ENCODE measurements at regions not wholly inside any gene's neighbourhood (a gene's known extent, or its start where the extent isn't known, plus 50 kb on each side); places are given as distances from the start of the nearest gene placed in this dataset.

DNA sequence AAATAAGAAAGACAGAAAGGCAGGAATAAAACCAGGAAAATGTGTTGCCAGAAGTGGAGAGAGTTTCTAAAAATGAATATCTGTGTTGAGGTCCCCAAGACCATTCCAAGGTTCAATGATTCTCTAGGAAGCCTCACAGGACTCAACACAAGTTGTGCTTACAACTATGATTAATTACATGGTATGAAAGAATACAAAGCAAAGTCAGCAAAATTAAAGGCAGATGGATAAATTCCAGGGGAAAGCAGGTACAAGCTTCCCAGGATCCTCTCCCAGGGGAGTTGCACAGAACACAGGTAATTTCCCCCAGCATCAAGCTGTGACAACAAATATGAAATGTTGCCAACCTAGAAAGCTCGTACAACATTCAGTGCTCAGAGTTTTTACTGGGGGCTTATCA, 154.4 kb upstream of the HNMT start:
- Histone ChIP-seq H3K27me3 (ENCODE audit: insufficient read depth, low read depth, low read length) (no peaks in the 10 kb centered on the region), H3F3A (ENCODE audit: insufficient read depth, low read length, poor library complexity, severe bottlenecking) (no peaks in the 10 kb centered on the region), H2AFZ (ENCODE audit: low read depth, low read length) (no peak overlapping the region), H3K79me2 (replicated peaks; ENCODE audit: insufficient read depth, low read length) (no peaks in the 10 kb centered on the region), H4K20me1 (ENCODE audit: insufficient read depth) (no peaks in the 10 kb centered on the region), H3K4me2 (ENCODE audit: low read length) (no peak overlapping the region), H3K9ac (ENCODE audit: low read length) (no peak overlapping the region), H3K36me3 (ENCODE audit: insufficient read depth, low read length) (no peaks in the 10 kb centered on the region), H3K9me3 (ENCODE audit: low read length) (no peaks in the 10 kb centered on the region), H3K9me2 (ENCODE audit: insufficient read depth, low read length) (no peaks in the 10 kb centered on the region), H3K4me3 (ENCODE audit: low read length) (no peak overlapping the region), H3K27ac (ENCODE audit: low read length) (no peak overlapping the region)
- no peak for TF ChIP-seq RAD21 (conservative IDR thresholded peaks at IDR 0.05)
- TF ChIP-seq POLR2AphosphoS5 (IDR thresholded peaks at IDR 0.05) = no peak
- TF ChIP-seq EZH2 (IDR thresholded peaks at IDR 0.05; ENCODE audit: borderline replicate concordance, insufficient read depth, low read length, poor library complexity, severe bottlenecking) = no peak
- TF ChIP-seq, protein P1, sequence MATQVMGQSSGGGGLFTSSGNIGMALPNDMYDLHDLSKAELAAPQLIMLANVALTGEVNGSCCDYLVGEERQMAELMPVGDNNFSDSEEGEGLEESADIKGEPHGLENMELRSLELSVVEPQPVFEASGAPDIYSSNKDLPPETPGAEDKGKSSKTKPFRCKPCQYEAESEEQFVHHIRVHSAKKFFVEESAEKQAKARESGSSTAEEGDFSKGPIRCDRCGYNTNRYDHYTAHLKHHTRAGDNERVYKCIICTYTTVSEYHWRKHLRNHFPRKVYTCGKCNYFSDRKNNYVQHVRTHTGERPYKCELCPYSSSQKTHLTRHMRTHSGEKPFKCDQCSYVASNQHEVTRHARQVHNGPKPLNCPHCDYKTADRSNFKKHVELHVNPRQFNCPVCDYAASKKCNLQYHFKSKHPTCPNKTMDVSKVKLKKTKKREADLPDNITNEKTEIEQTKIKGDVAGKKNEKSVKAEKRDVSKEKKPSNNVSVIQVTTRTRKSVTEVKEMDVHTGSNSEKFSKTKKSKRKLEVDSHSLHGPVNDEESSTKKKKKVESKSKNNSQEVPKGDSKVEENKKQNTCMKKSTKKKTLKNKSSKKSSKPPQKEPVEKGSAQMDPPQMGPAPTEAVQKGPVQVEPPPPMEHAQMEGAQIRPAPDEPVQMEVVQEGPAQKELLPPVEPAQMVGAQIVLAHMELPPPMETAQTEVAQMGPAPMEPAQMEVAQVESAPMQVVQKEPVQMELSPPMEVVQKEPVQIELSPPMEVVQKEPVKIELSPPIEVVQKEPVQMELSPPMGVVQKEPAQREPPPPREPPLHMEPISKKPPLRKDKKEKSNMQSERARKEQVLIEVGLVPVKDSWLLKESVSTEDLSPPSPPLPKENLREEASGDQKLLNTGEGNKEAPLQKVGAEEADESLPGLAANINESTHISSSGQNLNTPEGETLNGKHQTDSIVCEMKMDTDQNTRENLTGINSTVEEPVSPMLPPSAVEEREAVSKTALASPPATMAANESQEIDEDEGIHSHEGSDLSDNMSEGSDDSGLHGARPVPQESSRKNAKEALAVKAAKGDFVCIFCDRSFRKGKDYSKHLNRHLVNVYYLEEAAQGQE (IDR thresholded peaks at IDR 0.05; ENCODE audit: borderline replicate concordance) = no peak
- TF ChIP-seq EP300 (conservative IDR thresholded peaks at IDR 0.05; ENCODE audit: poor library complexity, severe bottlenecking) = no peak
- no peak for TF ChIP-seq SMC3 (conservative IDR thresholded peaks at IDR 0.05; ENCODE audit: poor library complexity)
- TF ChIP-seq, protein P2, sequence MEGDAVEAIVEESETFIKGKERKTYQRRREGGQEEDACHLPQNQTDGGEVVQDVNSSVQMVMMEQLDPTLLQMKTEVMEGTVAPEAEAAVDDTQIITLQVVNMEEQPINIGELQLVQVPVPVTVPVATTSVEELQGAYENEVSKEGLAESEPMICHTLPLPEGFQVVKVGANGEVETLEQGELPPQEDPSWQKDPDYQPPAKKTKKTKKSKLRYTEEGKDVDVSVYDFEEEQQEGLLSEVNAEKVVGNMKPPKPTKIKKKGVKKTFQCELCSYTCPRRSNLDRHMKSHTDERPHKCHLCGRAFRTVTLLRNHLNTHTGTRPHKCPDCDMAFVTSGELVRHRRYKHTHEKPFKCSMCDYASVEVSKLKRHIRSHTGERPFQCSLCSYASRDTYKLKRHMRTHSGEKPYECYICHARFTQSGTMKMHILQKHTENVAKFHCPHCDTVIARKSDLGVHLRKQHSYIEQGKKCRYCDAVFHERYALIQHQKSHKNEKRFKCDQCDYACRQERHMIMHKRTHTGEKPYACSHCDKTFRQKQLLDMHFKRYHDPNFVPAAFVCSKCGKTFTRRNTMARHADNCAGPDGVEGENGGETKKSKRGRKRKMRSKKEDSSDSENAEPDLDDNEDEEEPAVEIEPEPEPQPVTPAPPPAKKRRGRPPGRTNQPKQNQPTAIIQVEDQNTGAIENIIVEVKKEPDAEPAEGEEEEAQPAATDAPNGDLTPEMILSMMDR (IDR thresholded peaks at IDR 0.05; ENCODE audit: poor library complexity, severe bottlenecking) = no peak
- no peak for TF ChIP-seq MXI1 (conservative IDR thresholded peaks at IDR 0.05; ENCODE audit: poor library complexity, severe bottlenecking)
- TF ChIP-seq TAF1 (IDR thresholded peaks at IDR 0.05; ENCODE audit: low read depth) = no peak

DNA sequence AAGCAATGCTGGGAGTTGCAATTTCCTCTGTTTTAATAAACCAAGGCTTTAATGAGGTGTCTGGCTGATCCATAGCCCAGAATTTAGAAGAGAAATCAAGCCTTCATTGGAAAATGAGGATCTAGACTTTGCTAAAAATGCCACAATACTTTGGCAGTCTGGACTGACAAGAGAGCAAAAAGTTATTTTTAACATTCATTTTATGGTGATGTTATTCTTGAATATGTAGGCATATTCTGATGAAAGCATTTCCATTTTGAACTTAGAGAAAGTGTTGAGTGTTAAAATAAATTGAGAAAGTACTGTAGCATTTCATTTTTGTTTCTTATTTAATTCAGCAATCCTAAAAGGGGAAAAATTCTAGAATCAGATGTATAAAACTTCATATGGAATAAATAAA, 151.8 kb upstream of the HNMT start:
- H3K4me2 ChIP-seq (ENCODE audit: low read length) = no peak overlapping the region
- no peak overlapping the region for H2AFZ ChIP-seq (ENCODE audit: low read depth, low read length)
- TF ChIP-seq POLR2AphosphoS5 (IDR thresholded peaks at IDR 0.05) = no peak
- no peak for TF ChIP-seq RAD21 (conservative IDR thresholded peaks at IDR 0.05)
- TF ChIP-seq SMC3 (conservative IDR thresholded peaks at IDR 0.05; ENCODE audit: poor library complexity) = no peak
- TF ChIP-seq EP300 (conservative IDR thresholded peaks at IDR 0.05; ENCODE audit: poor library complexity, severe bottlenecking) = no peak
- no peak for TF ChIP-seq EZH2 (IDR thresholded peaks at IDR 0.05; ENCODE audit: borderline replicate concordance, insufficient read depth, low read length, poor library complexity, severe bottlenecking)
- TF ChIP-seq, protein P2 (IDR thresholded peaks at IDR 0.05; ENCODE audit: poor library complexity, severe bottlenecking) = no peak
- TF ChIP-seq TAF1 (IDR thresholded peaks at IDR 0.05; ENCODE audit: low read depth) = no peak
- TF ChIP-seq, protein P1 (IDR thresholded peaks at IDR 0.05; ENCODE audit: borderline replicate concordance) = no peak
- no peak for TF ChIP-seq MXI1 (conservative IDR thresholded peaks at IDR 0.05; ENCODE audit: poor library complexity, severe bottlenecking)
- H3K9me3 ChIP-seq (ENCODE audit: low read length) = no peaks in the 10 kb centered on the region
- H3K4me3 ChIP-seq (ENCODE audit: low read length) = no peak overlapping the region
- H3F3A ChIP-seq (ENCODE audit: insufficient read depth, low read length, poor library complexity, severe bottlenecking) = no peaks in the 10 kb centered on the region
- H3K27me3 ChIP-seq (ENCODE audit: insufficient read depth, low read depth, low read length) = no peaks in the 10 kb centered on the region
- no peaks in the 10 kb centered on the region for H3K36me3 ChIP-seq (ENCODE audit: insufficient read depth, low read length)
- H3K9me2 ChIP-seq (ENCODE audit: insufficient read depth, low read length) = no peaks in the 10 kb centered on the region
- H4K20me1 ChIP-seq (ENCODE audit: insufficient read depth) = no peaks in the 10 kb centered on the region
- no peaks in the 10 kb centered on the region for H3K79me2 ChIP-seq (replicated peaks; ENCODE audit: insufficient read depth, low read length)
- no peak overlapping the region for H3K9ac ChIP-seq (ENCODE audit: low read length)
- H3K27ac ChIP-seq (ENCODE audit: low read length) = no peak overlapping the region
